DND-41 (cell line): ENCODE measurements at regions not wholly inside any gene's neighbourhood (a gene's known extent, or its start where the extent isn't known, plus 50 kb on each side); places are given as distances from the start of the nearest gene placed in this dataset.

Experiments
- ATAC-seq: fragments of 200-7000 bp; cut with Tn5 transposase; 3 replicates; pipeline ENCODE4 v1.9.1; 2021; ENCODE audit warnings: low read depth; ENCODE audit not compliant: insufficient read depth
- DNase-seq: peaks from one replicate; pipeline ENCODE4 v3.0.0-alpha.2; 2020
- H2AFZ ChIP-seq: 2 replicates; pipeline ENCODE4 v1.6.0; 2012; ENCODE audit warnings: low read depth, low read length
- H3K27ac ChIP-seq: 2 replicates; pipeline ENCODE4 v1.5.1; 2012; ENCODE audit warnings: low read length, inconsistent platforms
- H3K27me3 ChIP-seq: fragments of 200-600 bp; sonication (generic); 2 replicates; pipeline ENCODE4 v1.6.0; 2012; ENCODE audit warnings: low read length, mild to moderate bottlenecking, inconsistent platforms; ENCODE audit not compliant: insufficient read depth, poor library complexity
- H3K36me3 ChIP-seq: 2 replicates; pipeline ENCODE4 v1.5.1; 2012; ENCODE audit warnings: low read length, inconsistent platforms; ENCODE audit not compliant: insufficient read depth
- H3K4me1 ChIP-seq: 2 replicates; pipeline ENCODE4 v1.5.1; 2012; ENCODE audit warnings: mild to moderate bottlenecking, low read length; ENCODE audit not compliant: insufficient read depth
- H3K4me2 ChIP-seq: 2 replicates; pipeline ENCODE4 v1.6.0; 2012; ENCODE audit warnings: mild to moderate bottlenecking, moderate library complexity, low read length, inconsistent platforms; ENCODE audit not compliant: insufficient read depth
- H3K4me3 ChIP-seq, 2 experiments: fragments of 200-600 bp in 1 of 2; shearing (Covaris generic) in 1 of 2; 2 replicates each; pipeline ENCODE4 v1.5.1; 2012 to 2016; ENCODE audit warnings: inconsistent platforms in 2 of 2, low read length in 2 of 2, mild to moderate bottlenecking in 2 of 2, low read depth in 1 of 2, moderate library complexity in 1 of 2
- H3K79me2 ChIP-seq: 2 replicates; pipeline ENCODE4 v1.6.0; 2012; ENCODE audit warnings: low read length, inconsistent platforms; ENCODE audit not compliant: insufficient read depth
- H3K9ac ChIP-seq: 2 replicates; pipeline ENCODE4 v1.6.0; 2012; ENCODE audit warnings: low read depth, mild to moderate bottlenecking, inconsistent platforms, low read length, moderate library complexity
- H3K9me3 ChIP-seq: 2 replicates; pipeline ENCODE4 v1.5.1; 2012; ENCODE audit warnings: low read length, moderate library complexity, mild to moderate bottlenecking, inconsistent platforms; ENCODE audit not compliant: insufficient read depth, severe bottlenecking
- H4K20me1 ChIP-seq: 2 replicates; pipeline ENCODE4 v1.6.0; 2012; ENCODE audit warnings: low read length; ENCODE audit not compliant: insufficient read depth
- CTCF ChIP-seq: IDR thresholded peaks from 2 replicates; pipeline ENCODE4 v1.5.1; 2012; ENCODE audit warnings: borderline replicate concordance, low read length, moderate library complexity, mild to moderate bottlenecking; ENCODE audit not compliant: poor library complexity, severe bottlenecking; ENCODE audit errors: extremely low read depth
- EZH2 ChIP-seq: IDR thresholded peaks from 3 replicates; pipeline ENCODE4 v1.6.1; 2012; ENCODE audit warnings: borderline replicate concordance, low read depth, mild to moderate bottlenecking, moderate library complexity, low read length, inconsistent platforms; ENCODE audit not compliant: severe bottlenecking

- DNase-seq (no peak), ATAC-seq (no peak)
- Histone ChIP-seq H3K79me2 (no peaks in the 10 kb centered on the region), H3K36me3 (no peaks in the 10 kb centered on the region), H3K4me1 (no peaks in the 10 kb centered on the region), H3K4me2 (no peak overlapping the region), H3K27ac (no peak overlapping the region), H3K4me3 (no peak overlapping the region), H3K9me3 (no peaks in the 10 kb centered on the region), H4K20me1 (no peaks in the 10 kb centered on the region), H2AFZ (no peak overlapping the region), H3K9ac (no peak overlapping the region), H3K27me3 (no peaks in the 10 kb centered on the region)
- TF ChIP-seq CTCF (no peak), EZH2 (no peak)
Observed at GRCh38 chr15:47484997-47485396, 232.3 kb upstream of the SEMA6D start.

- Histone ChIP-seq H3K4me1 (no peaks in the 10 kb centered on the region), H3K9ac (no peak overlapping the region), H2AFZ (no peak overlapping the region), H3K27me3 (no peaks in the 10 kb centered on the region), H3K36me3 (no peaks in the 10 kb centered on the region), H3K79me2 (no peaks in the 10 kb centered on the region), H3K4me2 (no peak overlapping the region), H3K9me3 (no peaks in the 10 kb centered on the region), H3K27ac (no peak overlapping the region), H4K20me1 (no peaks in the 10 kb centered on the region), H3K4me3 (no peak overlapping the region)
- no peak for DNase-seq
- TF ChIP-seq EZH2 (no peak), CTCF (no peak)
- no peak for ATAC-seq
Observed at GRCh38 chr15:47485419-47485818, 231.9 kb upstream of the SEMA6D start.

- DNase-seq, result no peak
- no peak overlapping the region for H3K27ac ChIP-seq
- no peaks in the 10 kb centered on the region for H3K36me3 ChIP-seq
- no peak for ATAC-seq
- no peak overlapping the region for H3K4me2 ChIP-seq
- H3K4me3 ChIP-seq, result no peak overlapping the region
- no peak for TF ChIP-seq EZH2
- no peak for TF ChIP-seq CTCF
- H3K9me3 ChIP-seq, result no peaks in the 10 kb centered on the region
- no peaks in the 10 kb centered on the region for H3K4me1 ChIP-seq
- H2AFZ ChIP-seq, result no peak overlapping the region
- no peak overlapping the region for H3K9ac ChIP-seq
- H4K20me1 ChIP-seq, result no peaks in the 10 kb centered on the region
- no peaks in the 10 kb centered on the region for H3K27me3 ChIP-seq
- H3K79me2 ChIP-seq, result no peaks in the 10 kb centered on the region
Observed at GRCh38 chr15:47486040-47486439, 231.3 kb upstream of the SEMA6D start.

GRCh38 chr15:47492195-47492594 is 225.1 kb upstream of the SEMA6D start:
- Histone ChIP-seq H3K4me1 (no peaks in the 10 kb centered on the region), H3K4me2 (no peak overlapping the region), H4K20me1 (no peaks in the 10 kb centered on the region), H2AFZ (no peak overlapping the region), H3K27me3 (no peaks in the 10 kb centered on the region), H3K9ac (no peak overlapping the region), H3K79me2 (no peaks in the 10 kb centered on the region), H3K9me3 (no peaks in the 10 kb centered on the region), H3K36me3 (no peaks in the 10 kb centered on the region), H3K27ac (no peak overlapping the region), H3K4me3 (no peak overlapping the region)
- ATAC-seq (no peak), DNase-seq (no peak)
- no peak for TF ChIP-seq CTCF
- TF ChIP-seq EZH2, result no peak
